Stimulated activated CD4-positive, alpha-beta T cell treated with anti-CD3 and anti-CD28 coated beads, Interleukin-4, amount 100 ng/mL, for 4 hours (primary cell): ENCODE measurements at regions not wholly inside any gene's neighbourhood (a gene's known extent, or its start where the extent isn't known, plus 50 kb on each side); places are given as distances from the start of the nearest gene placed in this dataset.

Experiments
- DNase-seq, 2 experiments: peaks; one replicate each; pipeline ENCODE4 v3.0.0-alpha.2; 2020

GRCh38 chr4:58935332-58935731, 1825.1 kb upstream of the IGFBP7 start:
- DNase-seq, result no peak

GRCh38 chr4:58936436-58936835, 1826.3 kb upstream of the IGFBP7 start:
- DNase-seq, result no peak

GRCh38 chr4:58940167-58940566, 1830.0 kb upstream of the IGFBP7 start:
- DNase-seq, result no peak

- DNase-seq, result no peak
These were observed 1831.1 kb upstream of the IGFBP7 start for GRCh38 chr4:58941286-58941685.

- DNase-seq, result no peak
These were observed 1843.4 kb upstream of the IGFBP7 start for GRCh38 chr4:58953575-58953974.

GRCh38 chr4:58957711-58958110, 1847.5 kb upstream of the IGFBP7 start:
- no peak for DNase-seq

- DNase-seq, result no peak
These were observed 1851.1 kb upstream of the IGFBP7 start for GRCh38 chr4:58961283-58961682.

DNA sequence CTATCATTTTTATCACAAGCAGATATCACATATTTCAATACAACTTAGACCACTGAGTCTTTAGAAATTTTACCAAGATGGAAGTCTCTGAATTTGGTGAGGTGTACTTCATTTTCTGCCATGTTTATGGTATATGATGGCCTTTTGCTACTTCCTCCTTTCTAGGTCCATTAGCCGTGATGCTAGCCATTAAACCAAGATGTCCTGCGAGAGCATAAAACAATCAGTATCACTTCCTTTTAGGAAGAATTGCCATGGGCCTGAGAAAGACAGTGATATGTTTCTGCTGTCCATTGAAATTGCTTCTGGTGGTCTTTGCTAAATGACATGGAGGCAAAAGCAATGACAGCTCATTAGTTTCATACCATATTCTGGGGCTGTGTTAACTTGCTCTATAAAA, 1851.7 kb upstream of the IGFBP7 start:
- no peak for DNase-seq

DNA sequence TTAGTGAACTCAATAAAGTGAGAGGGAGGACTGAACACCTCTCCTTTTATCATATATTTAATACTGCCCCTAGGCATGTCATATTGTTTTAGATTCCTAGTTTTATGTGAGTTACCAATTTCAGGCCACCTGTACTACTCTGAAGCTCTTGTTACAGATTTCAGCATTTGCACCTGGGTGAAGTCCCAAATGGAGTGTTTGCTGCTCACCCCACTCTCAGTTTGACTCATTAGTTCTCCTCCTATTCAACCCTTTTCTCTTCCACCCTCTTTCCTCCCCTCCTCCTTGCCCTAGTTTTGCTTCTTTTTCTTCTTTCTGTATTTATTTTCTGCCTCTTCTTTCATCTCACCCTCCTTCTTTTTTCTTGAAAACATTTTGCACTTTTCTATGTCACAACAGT, 1852.2 kb upstream of the IGFBP7 start:
- DNase-seq, result no peak

- DNase-seq, result no peak
These were observed 1871.6 kb upstream of the IGFBP7 start for GRCh38 chr4:58981828-58982227.

DNA sequence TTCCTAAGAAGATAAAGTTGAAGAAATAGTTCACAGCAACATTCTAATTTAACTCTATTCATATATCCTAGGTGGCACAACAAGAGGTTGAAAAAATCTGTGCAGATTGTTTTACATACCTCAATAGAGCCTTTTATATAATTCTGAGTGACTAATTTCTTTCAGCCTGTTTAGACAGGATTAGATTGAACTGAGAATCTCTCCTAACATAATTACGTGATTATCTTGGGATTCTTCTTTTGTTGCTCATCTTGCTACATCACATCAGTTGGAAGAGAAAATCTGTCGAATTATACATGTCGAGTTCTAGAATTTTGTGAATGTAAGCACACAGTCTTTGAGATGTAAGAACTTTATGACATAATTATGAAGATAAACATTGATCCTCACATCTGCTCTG, 1873.7 kb upstream of the IGFBP7 start:
- DNase-seq, result no peak

- DNase-seq, result no peak
These were observed 1892.0 kb upstream of the IGFBP7 start for GRCh38 chr4:59002148-59002547.

GRCh38 chr4:59024257-59024656, 1914.1 kb upstream of the IGFBP7 start:
- DNase-seq, result no peak

- no peak for DNase-seq
These were observed 1927.6 kb upstream of the IGFBP7 start for GRCh38 chr4:59037812-59038211.

GRCh38 chr4:59039046-59039445, 1928.9 kb upstream of the IGFBP7 start:
- no peak for DNase-seq

- no peak for DNase-seq
These were observed 1934.2 kb upstream of the IGFBP7 start for GRCh38 chr4:59044286-59044900.

GRCh38 chr4:59054086-59054485, 1943.9 kb upstream of the IGFBP7 start:
- DNase-seq, result no peak

DNA sequence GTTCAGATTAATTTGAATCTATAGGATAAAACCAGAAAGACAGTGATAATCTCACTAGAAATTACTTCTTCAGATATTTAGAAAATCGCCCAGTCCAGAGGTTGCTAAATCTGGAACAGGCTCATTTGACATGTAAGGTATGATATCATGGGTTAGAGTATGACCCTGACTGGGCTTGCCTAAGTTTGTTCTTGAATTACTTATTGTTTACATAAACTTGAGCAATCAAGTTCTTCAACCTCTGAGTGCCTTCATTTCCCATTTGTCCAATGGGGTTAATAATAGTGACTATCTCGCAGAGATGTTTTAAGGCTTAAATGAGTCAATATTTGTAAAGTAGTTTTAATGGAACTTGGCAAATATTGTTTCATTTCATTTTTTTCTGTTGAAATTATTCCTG, 1947.6 kb upstream of the IGFBP7 start:
- DNase-seq, result no peak

DNA sequence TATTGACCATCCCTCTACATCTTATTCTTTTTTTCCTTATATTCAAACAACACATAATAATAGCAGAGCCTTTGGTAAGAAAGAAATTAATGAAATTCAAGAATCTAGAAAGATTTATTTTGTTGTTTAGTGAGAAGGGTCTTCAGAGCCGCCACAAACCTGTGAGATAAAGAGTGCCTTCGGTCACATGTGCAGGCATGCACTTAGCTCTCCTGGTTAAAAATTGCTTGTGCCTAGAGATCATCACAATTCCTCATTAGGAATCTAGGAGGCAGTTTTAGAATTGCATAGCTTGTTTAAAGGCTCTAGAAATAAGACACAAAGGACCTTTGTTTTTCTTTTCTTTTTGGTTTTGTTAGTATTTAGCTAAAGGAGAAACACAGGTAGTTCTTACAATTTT, 1948.4 kb upstream of the IGFBP7 start:
- DNase-seq, result no peak

GRCh38 chr4:59060002-59060846, 1950.0 kb upstream of the IGFBP7 start:
- no peak for DNase-seq

DNA sequence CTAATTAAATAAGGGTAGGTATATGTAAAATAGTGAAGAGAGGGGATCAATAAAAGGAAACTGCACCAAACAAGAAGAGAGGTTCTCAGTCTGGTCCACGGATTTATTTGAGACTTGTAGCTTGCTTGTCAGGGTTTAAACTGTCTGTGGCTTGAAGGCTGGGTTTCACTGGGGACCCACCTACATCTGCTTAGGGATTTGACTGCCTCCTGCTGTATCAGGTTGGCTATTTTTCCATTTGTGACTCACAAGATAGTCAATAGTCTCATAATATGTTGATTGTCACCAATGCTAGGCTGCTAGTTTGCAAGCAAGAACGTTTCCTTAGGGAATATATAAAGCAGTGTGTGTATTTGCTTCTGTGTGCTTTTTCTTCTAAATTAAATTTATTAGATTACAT, 1950.7 kb upstream of the IGFBP7 start:
- no peak for DNase-seq

- no peak for DNase-seq
These were observed 1953.0 kb upstream of the IGFBP7 start for GRCh38 chr4:59063015-59063720.

GRCh38 chr4:59068722-59069418, 1958.7 kb upstream of the IGFBP7 start:
- DNase-seq, result no peak
